SU-DHL-6 (cell line): ENCODE measurements at regions not wholly inside any gene's neighbourhood (a gene's known extent, or its start where the extent isn't known, plus 50 kb on each side); places are given as distances from the start of the nearest gene placed in this dataset.

Experiments
- EZH2phosphoT487 ChIP-seq: fragments of 200-600 bp; sonication (generic), shearing (Covaris generic); conservative IDR thresholded peaks from 2 replicates; pipeline ENCODE4 v1.6.1; 2018; ENCODE audit warnings: mild to moderate bottlenecking, antibody characterized with exemption, low read length, moderate library complexity, mixed read lengths
- TF ChIP-seq, protein P1 (sequence below): fragments of 200-600 bp; sonication (generic); IDR thresholded peaks from one replicate; pipeline ENCODE4 v1.5.1; 2017; ENCODE audit warnings: antibody characterized with exemption, mild to moderate bottlenecking, low read length, moderate library complexity; ENCODE audit not compliant: insufficient read depth, poor library complexity, severe bottlenecking

DNA sequence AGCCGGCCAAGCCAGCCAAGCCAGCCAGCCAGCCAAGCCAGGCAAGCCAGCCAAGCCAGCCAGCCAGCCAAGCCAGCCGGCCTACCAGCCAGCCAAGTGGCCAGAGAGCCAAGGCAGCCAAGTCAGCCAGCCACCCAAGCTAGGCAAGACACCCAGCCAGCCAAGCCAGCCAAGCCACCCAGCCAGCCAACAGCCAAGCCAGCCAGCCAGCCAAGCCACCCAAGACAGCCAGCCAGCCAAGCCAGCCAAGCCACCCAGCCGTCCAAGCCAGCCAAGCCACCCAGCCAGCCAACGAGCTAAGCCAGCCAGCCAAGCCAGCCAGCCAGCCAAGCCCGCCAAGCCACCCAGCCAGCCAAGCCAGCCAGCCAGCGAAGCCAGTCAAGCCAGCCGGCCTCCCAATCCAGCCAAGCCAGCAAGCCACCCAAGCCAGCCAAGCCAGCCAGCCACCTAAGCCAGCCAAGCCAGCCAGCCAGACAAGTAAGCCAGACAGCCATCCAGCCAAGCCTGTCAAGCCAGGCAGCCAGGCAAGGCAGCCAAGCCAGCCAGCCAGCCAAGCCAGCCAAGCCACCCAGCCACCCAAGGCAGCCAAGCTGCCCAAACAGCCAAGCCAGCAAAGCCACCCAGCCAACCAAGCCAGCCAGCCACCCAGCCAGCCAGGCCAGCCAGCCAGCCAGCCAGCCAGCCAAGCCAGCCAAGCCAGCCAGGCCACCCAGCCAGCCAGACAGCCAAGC is 200.5 kb downstream of the GOLGA6L6 start:
- TF ChIP-seq, protein P1, sequence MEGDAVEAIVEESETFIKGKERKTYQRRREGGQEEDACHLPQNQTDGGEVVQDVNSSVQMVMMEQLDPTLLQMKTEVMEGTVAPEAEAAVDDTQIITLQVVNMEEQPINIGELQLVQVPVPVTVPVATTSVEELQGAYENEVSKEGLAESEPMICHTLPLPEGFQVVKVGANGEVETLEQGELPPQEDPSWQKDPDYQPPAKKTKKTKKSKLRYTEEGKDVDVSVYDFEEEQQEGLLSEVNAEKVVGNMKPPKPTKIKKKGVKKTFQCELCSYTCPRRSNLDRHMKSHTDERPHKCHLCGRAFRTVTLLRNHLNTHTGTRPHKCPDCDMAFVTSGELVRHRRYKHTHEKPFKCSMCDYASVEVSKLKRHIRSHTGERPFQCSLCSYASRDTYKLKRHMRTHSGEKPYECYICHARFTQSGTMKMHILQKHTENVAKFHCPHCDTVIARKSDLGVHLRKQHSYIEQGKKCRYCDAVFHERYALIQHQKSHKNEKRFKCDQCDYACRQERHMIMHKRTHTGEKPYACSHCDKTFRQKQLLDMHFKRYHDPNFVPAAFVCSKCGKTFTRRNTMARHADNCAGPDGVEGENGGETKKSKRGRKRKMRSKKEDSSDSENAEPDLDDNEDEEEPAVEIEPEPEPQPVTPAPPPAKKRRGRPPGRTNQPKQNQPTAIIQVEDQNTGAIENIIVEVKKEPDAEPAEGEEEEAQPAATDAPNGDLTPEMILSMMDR, result no peak
- no peak for TF ChIP-seq EZH2phosphoT487
